H1 (cell line): ENCODE measurements at regions not wholly inside any gene's neighbourhood (a gene's known extent, or its start where the extent isn't known, plus 50 kb on each side); places are given as distances from the start of the nearest gene placed in this dataset.

Source experiments
- CTCF ChIA-PET: fragments of 300-600 bp; sonication (Branson Sonifier 250); formaldehyde crosslinking; loops from one replicate; lab custom pipeline; 2021; ENCODE audit not compliant: partially characterized antibody; lab: Charles Lee
- POLR2A ChIA-PET: fragments of 300-600 bp; sonication (Branson Sonifier 250); formaldehyde crosslinking; loops from one replicate; lab custom pipeline; 2021; ENCODE audit warnings: inconsistent platforms; ENCODE audit not compliant: partially characterized antibody; lab: Charles Lee
- DNase-seq, 2 experiments: peaks; one replicate each; pipeline versions ENCODE4 v3.0.0 to v3.0.0-alpha.2; 2010 to 2022; ENCODE audit warnings: low spot score in 2 of 2, low read depth in 1 of 2, mixed read lengths in 1 of 2
- FAIRE-seq: peaks from 2 replicates; lab custom pipeline; 2011; peaks lifted over from hg19 to GRCh38; lab: Jason Lieb, UNC
- H2AFZ ChIP-seq: 2 replicates; pipeline ENCODE4 v1.8.1; 2012; ENCODE audit warnings: low read length, inconsistent platforms
- H2AK5ac ChIP-seq: 2 replicates; pipeline ENCODE4 v1.6.1; 2013; ENCODE audit warnings: low read depth, low read length
- H2BK120ac ChIP-seq: replicated peaks from 2 replicates; pipeline ENCODE3; 2013; ENCODE audit warnings: low read depth, low read length, inconsistent platforms
- H2BK12ac ChIP-seq: 2 replicates; pipeline ENCODE4 v1.6.1; 2013; ENCODE audit warnings: low read depth, low read length
- H2BK15ac ChIP-seq: 2 replicates; pipeline ENCODE4 v1.6.1; 2013; ENCODE audit warnings: low read length
- H2BK20ac ChIP-seq: 2 replicates; pipeline ENCODE4 v1.6.1; 2013; ENCODE audit warnings: low read length
- H2BK5ac ChIP-seq: 2 replicates; pipeline ENCODE4 v1.6.1; 2013; ENCODE audit warnings: low read depth, low read length
- H3K14ac ChIP-seq: 2 replicates; pipeline ENCODE4 v1.6.1; 2013; ENCODE audit warnings: inconsistent platforms; ENCODE audit not compliant: insufficient read length
- H3K18ac ChIP-seq: 2 replicates; pipeline ENCODE4 v1.6.1; 2013; ENCODE audit warnings: low read length; ENCODE audit errors: extremely low read depth
- H3K23ac ChIP-seq: 2 replicates; pipeline ENCODE4 v1.6.1; 2013; ENCODE audit warnings: inconsistent platforms; ENCODE audit not compliant: insufficient read length
- H3K23me2 ChIP-seq: 2 replicates; pipeline ENCODE4 v1.6.1; 2013; ENCODE audit warnings: low read depth, low read length
- H3K27ac ChIP-seq: 2 replicates; pipeline ENCODE4 v1.6.1; 2011; ENCODE audit warnings: low read depth, low read length, inconsistent platforms
- H3K27me3 ChIP-seq, 4 experiments: replicated peaks in 1 of 4; 1 replicate in 1 of 4; 2 replicates in 3 of 4; pipeline versions ENCODE4 v1.6.1 to v1.8.1; 2011 to 2013; ENCODE audit warnings: low read length in 3 of 4, mild to moderate bottlenecking in 3 of 4, inconsistent platforms in 2 of 4, mixed read lengths in 2 of 4, moderate library complexity in 1 of 4; ENCODE audit not compliant: control insufficient read depth in 3 of 4, insufficient read depth in 3 of 4; ENCODE audit errors: extremely low read depth in 1 of 4
- H3K36me3 ChIP-seq, 4 experiments: 2 replicates each; pipeline versions ENCODE4 v1.6.1 to v1.8.1; 2011 to 2013; ENCODE audit warnings: mild to moderate bottlenecking in 4 of 4, low read length in 3 of 4, moderate library complexity in 2 of 4, control low read depth in 1 of 4, inconsistent platforms in 1 of 4; ENCODE audit not compliant: insufficient read depth in 4 of 4, control insufficient read depth in 2 of 4
- H3K4ac ChIP-seq: replicated peaks from 2 replicates; pipeline ENCODE3; 2013; ENCODE audit warnings: low read length, low read depth, mixed read lengths, inconsistent platforms; ENCODE audit not compliant: insufficient read length
- H3K4me1 ChIP-seq, 4 experiments: replicated peaks in 1 of 4; 1 replicate in 1 of 4; 2 replicates in 3 of 4; pipeline versions ENCODE4 v1.6.1 to v1.8.1; 2011 to 2013; ENCODE audit warnings: low read length in 3 of 4, inconsistent platforms in 2 of 4, mixed read lengths in 1 of 4; ENCODE audit not compliant: insufficient read depth in 4 of 4, control insufficient read depth in 3 of 4
- H3K4me2 ChIP-seq, 2 experiments: 2 replicates each; pipeline versions ENCODE4 v1.6.1 to v1.8.1; 2011 to 2013; ENCODE audit warnings: low read depth in 2 of 2, low read length in 2 of 2, control low read depth in 1 of 2, inconsistent platforms in 1 of 2, mild to moderate bottlenecking in 1 of 2; ENCODE audit not compliant: insufficient read depth in 1 of 2
- H3K4me3 ChIP-seq, 4 experiments: fragments of 200-600, 300-600 bp in 1 of 4; sonication (generic), shearing (Covaris generic), sonication (Bioruptor Twin) in 1 of 4; 2 replicates each; pipeline versions ENCODE4 v1.5.1 to v1.8.1; 2011 to 2016; ENCODE audit warnings: low read length in 4 of 4, low read depth in 3 of 4, control low read depth in 2 of 4, inconsistent platforms in 2 of 4, mild to moderate bottlenecking in 2 of 4, mixed read lengths in 1 of 4, moderate library complexity in 1 of 4; ENCODE audit not compliant: insufficient read depth in 2 of 4; ENCODE audit errors: extremely low read depth in 1 of 4
- H3K56ac ChIP-seq: replicated peaks from 2 replicates; pipeline ENCODE3; 2013; ENCODE audit warnings: low read depth, mild to moderate bottlenecking, mixed read lengths, low read length, inconsistent platforms; ENCODE audit not compliant: insufficient read length
- H3K79me1 ChIP-seq: 2 replicates; pipeline ENCODE4 v1.6.1; 2013; ENCODE audit warnings: low read depth, low read length, control low read depth
- H3K79me2 ChIP-seq, 2 experiments: 2 replicates each; pipeline versions ENCODE4 v1.6.1 to v1.8.1; 2012 to 2013; ENCODE audit warnings: low read length in 2 of 2, mild to moderate bottlenecking in 2 of 2, inconsistent platforms in 1 of 2; ENCODE audit not compliant: insufficient read depth in 2 of 2, control insufficient read depth in 1 of 2
- H3K9ac ChIP-seq, 4 experiments: replicated peaks in 1 of 4; 1 replicate in 1 of 4; 2 replicates in 3 of 4; pipeline versions ENCODE4 v1.6.1 to v1.8.1; 2011 to 2013; ENCODE audit warnings: low read depth in 3 of 4, low read length in 3 of 4, control low read depth in 2 of 4, mild to moderate bottlenecking in 2 of 4, moderate library complexity in 2 of 4, inconsistent platforms in 1 of 4; ENCODE audit errors: extremely low read depth in 1 of 4
- H3K9me3 ChIP-seq, 2 experiments: 2 replicates each; pipeline versions ENCODE4 v1.6.1 to v1.8.1; 2012 to 2013; ENCODE audit warnings: mild to moderate bottlenecking in 2 of 2, moderate library complexity in 2 of 2, control low read depth in 1 of 2, inconsistent platforms in 1 of 2, low read depth in 1 of 2, low read length in 1 of 2, mixed read lengths in 1 of 2; ENCODE audit not compliant: insufficient read depth in 2 of 2
- H4K20me1 ChIP-seq, 2 experiments: replicated peaks in 1 of 2; 2 replicates each; pipeline versions ENCODE3 to v1.8.1; 2011 to 2013; ENCODE audit warnings: inconsistent platforms in 2 of 2, low read length in 2 of 2, mild to moderate bottlenecking in 1 of 2; ENCODE audit not compliant: insufficient read depth in 2 of 2, control insufficient read depth in 1 of 2
- H4K5ac ChIP-seq: 2 replicates; pipeline ENCODE4 v1.6.1; 2013; ENCODE audit warnings: low read length, low read depth, mixed read lengths, inconsistent platforms; ENCODE audit not compliant: insufficient read length
- H4K8ac ChIP-seq: 2 replicates; pipeline ENCODE4 v1.8.0; 2013; ENCODE audit warnings: mild to moderate bottlenecking, moderate library complexity, low read length, inconsistent platforms; ENCODE audit not compliant: insufficient read depth; ENCODE audit errors: extremely low read depth
- H4K91ac ChIP-seq: replicated peaks from 2 replicates; pipeline ENCODE3; 2013; ENCODE audit warnings: low read length, mixed read lengths, inconsistent platforms; ENCODE audit not compliant: insufficient read length
- ATF3 ChIP-seq: IDR thresholded peaks from 2 replicates; pipeline ENCODE4 v1.6.1; 2011; ENCODE audit warnings: low read depth, mild to moderate bottlenecking, low read length; ENCODE audit not compliant: insufficient read depth
- WGBS, 2 experiments: shearing (Covaris generic) in 1 of 2; methylation state at CpG; one replicate each; pipeline versions ENCODE4 v1.1.6 to v1.1.7; 2013 to 2015; ENCODE audit warnings: low lambda C conversion rate in 2 of 2, mixed read lengths in 2 of 2, inconsistent platforms in 1 of 2, low coverage in 1 of 2, missing lambda C conversion rate in 1 of 2; ENCODE audit not compliant: insufficient replicate concordance in 2 of 2, insufficient coverage in 1 of 2, insufficient read length in 1 of 2; ENCODE audit errors: extremely low coverage in 1 of 2, missing lambda C conversion rate in 1 of 2; 5-methylcytosine and 5-hydroxymethylcytosine counted together

- POLR2A ChIA-PET: no interaction called here
- no peak overlapping the region for H4K8ac ChIP-seq
- no peak overlapping the region for H4K5ac ChIP-seq
- H3K23me2 ChIP-seq: no peaks in the 10 kb centered on the region
- H2BK12ac ChIP-seq: no peak overlapping the region
- no peaks in the 10 kb centered on the region for H3K27me3 ChIP-seq
- H3K4me1 ChIP-seq: no peaks in the 10 kb centered on the region
- H3K56ac ChIP-seq: no peak overlapping the region
- H2BK120ac ChIP-seq: no peak overlapping the region
- no peak overlapping the region for H3K18ac ChIP-seq
- H2AK5ac ChIP-seq: no peak overlapping the region
- H3K4me3 ChIP-seq: no peak overlapping the region
- no peak overlapping the region for H2BK15ac ChIP-seq
- H3K4me2 ChIP-seq: no peak overlapping the region
- no peak for DNase-seq
- no peaks in the 10 kb centered on the region for H4K20me1 ChIP-seq
- H3K36me3 ChIP-seq: no peaks in the 10 kb centered on the region
- no peak overlapping the region for H2BK20ac ChIP-seq
- H3K14ac ChIP-seq: no peak overlapping the region
- no peak overlapping the region for H3K27ac ChIP-seq
- no peak overlapping the region for H3K9ac ChIP-seq
- H3K4ac ChIP-seq: no peak overlapping the region
- FAIRE-seq: no peak
- no peak overlapping the region for H2AFZ ChIP-seq
- H3K9me3 ChIP-seq: no peaks in the 10 kb centered on the region
- no peak overlapping the region for H4K91ac ChIP-seq
- no peak overlapping the region for H2BK5ac ChIP-seq
- no peak overlapping the region for H3K23ac ChIP-seq
- whole genome bisulfite sequencing, 2 experiments: 96% methylated on average over 3 of the region's 3 CpGs; no CpG with 5 or more reads in 1 of the 2 experiments
- no peaks in the 10 kb centered on the region for H3K79me2 ChIP-seq
- H3K79me1 ChIP-seq: no peaks in the 10 kb centered on the region
- CTCF ChIA-PET: no interaction called here
- no peak for TF ChIP-seq ATF3
Observed at GRCh38 chr9:108631496-108632285, 224.1 kb downstream of the ACTL7B start.
